IMR-90 (cell line): ENCODE measurements at regions not wholly inside any gene's neighbourhood (a gene's known extent, or its start where the extent isn't known, plus 50 kb on each side); places are given as distances from the start of the nearest gene placed in this dataset.
A peak's percentile ranks its signal among the peaks of the same experiment; 100 is the strongest.

Source experiments
- ATAC-seq: fragments of 200-7000 bp; cut with Tn5 transposase; 2 replicates; pipeline ENCODE4 v1.9.1; 2020; ENCODE audit warnings: low read depth, mild to moderate bottlenecking, moderate library complexity
- BruUV-seq: library from RNA; stranded (reverse); fragments of 400-500 nt; replicated peaks from 2 replicates; lab custom pipeline; 2021; lab: Mats Ljungman, UMichigan
- CTCF ChIA-PET: fragments of 300-600 bp; formaldehyde crosslinking; extraction: SDS; loops from one replicate; lab custom pipeline; 2021; ENCODE audit warnings: antibody characterized with exemption; lab: Yijun Ruan, JAX
- POLR2A ChIA-PET: fragments of 300-600 bp; sonication (Branson Sonifier 250); formaldehyde crosslinking; loops from one replicate; lab custom pipeline; 2022; ENCODE audit warnings: antibody characterized with exemption; ENCODE audit not compliant: unreplicated experiment; lab: Charles Lee
- DNase-seq: peaks from one replicate; pipeline ENCODE4 v3.0.0; 2013
- H2AFZ ChIP-seq: replicated peaks from 2 replicates; pipeline ENCODE3; 2013; ENCODE audit warnings: low read length, mild to moderate bottlenecking; ENCODE audit not compliant: poor library complexity
- H2AK5ac ChIP-seq: 2 replicates; pipeline ENCODE4 v1.6.1; 2013; ENCODE audit warnings: low read depth, low read length, inconsistent platforms
- H2AK9ac ChIP-seq: replicated peaks from 2 replicates; pipeline ENCODE3; 2013; ENCODE audit warnings: mild to moderate bottlenecking, low read depth, low read length, moderate library complexity; ENCODE audit not compliant: poor library complexity
- H2BK120ac ChIP-seq: 2 replicates; pipeline ENCODE4 v1.6.1; 2013; ENCODE audit warnings: low read depth, low read length, inconsistent platforms
- H2BK15ac ChIP-seq: 3 replicates; pipeline ENCODE4 v1.6.1; 2013; ENCODE audit warnings: low read depth, low read length, inconsistent platforms
- H2BK20ac ChIP-seq: 2 replicates; pipeline ENCODE4 v1.6.1; 2013; ENCODE audit warnings: low read depth, mild to moderate bottlenecking, inconsistent platforms, low read length, moderate library complexity
- H2BK5ac ChIP-seq: 2 replicates; pipeline ENCODE4 v1.6.1; 2013; ENCODE audit warnings: mild to moderate bottlenecking, low read depth, low read length, inconsistent platforms; ENCODE audit not compliant: poor library complexity, severe bottlenecking
- H3K14ac ChIP-seq: replicated peaks from 2 replicates; pipeline ENCODE4 v1.6.1; 2013; ENCODE audit warnings: low read depth, low read length, inconsistent platforms
- H3K18ac ChIP-seq: 2 replicates; pipeline ENCODE4 v1.6.1; 2013; ENCODE audit warnings: low read depth, low read length, control low read depth
- H3K23ac ChIP-seq: 2 replicates; pipeline ENCODE4 v1.6.1; 2013; ENCODE audit warnings: low read depth, low read length, inconsistent platforms
- H3K27ac ChIP-seq: 2 replicates; pipeline ENCODE4 v1.5.1; 2013; ENCODE audit warnings: mild to moderate bottlenecking, control low read depth, low read length; ENCODE audit not compliant: insufficient read depth
- H3K27me3 ChIP-seq: 2 replicates; pipeline ENCODE4 v1.6.1; 2013; ENCODE audit warnings: low read length; ENCODE audit not compliant: control insufficient read depth, insufficient read depth
- H3K36me3 ChIP-seq: 2 replicates; pipeline ENCODE4 v1.6.1; 2013; ENCODE audit warnings: low read length, mixed read lengths; ENCODE audit not compliant: control insufficient read depth, insufficient read depth
- H3K4ac ChIP-seq: 2 replicates; pipeline ENCODE4 v1.6.1; 2013; ENCODE audit warnings: low read depth, low read length, inconsistent platforms
- H3K4me1 ChIP-seq: 2 replicates; pipeline ENCODE4 v1.6.1; 2013; ENCODE audit warnings: low read length, mixed read lengths; ENCODE audit not compliant: control insufficient read depth, insufficient read depth
- H3K4me2 ChIP-seq: 2 replicates; pipeline ENCODE4 v1.6.1; 2013; ENCODE audit warnings: low read depth, mild to moderate bottlenecking, control low read depth, low read length, moderate library complexity
- H3K4me3 ChIP-seq: 2 replicates; pipeline ENCODE4 v1.5.1; 2013; ENCODE audit warnings: low read depth, mild to moderate bottlenecking, control low read depth, low read length, moderate library complexity; ENCODE audit not compliant: insufficient read depth
- H3K56ac ChIP-seq: 2 replicates; pipeline ENCODE4 v1.6.1; 2013; ENCODE audit warnings: low read length, inconsistent platforms; ENCODE audit not compliant: insufficient read depth; ENCODE audit errors: extremely low read depth
- H3K79me1 ChIP-seq, 2 experiments: 2 replicates each; pipeline ENCODE4 v1.6.1; 2013; ENCODE audit warnings: low read length in 2 of 2, inconsistent platforms in 1 of 2, low read depth in 1 of 2
- H3K9ac ChIP-seq: 2 replicates; pipeline ENCODE4 v1.6.1; 2013; ENCODE audit warnings: low read depth, low read length, control low read depth
- H3K9me1 ChIP-seq: 2 replicates; pipeline ENCODE4 v1.6.1; 2013; ENCODE audit warnings: low read length, inconsistent platforms; ENCODE audit not compliant: insufficient read depth
- H3K9me3 ChIP-seq: 2 replicates; pipeline ENCODE4 v1.6.1; 2013; ENCODE audit warnings: low read length; ENCODE audit not compliant: control insufficient read depth, insufficient read depth
- H4K20me1 ChIP-seq: 2 replicates; pipeline ENCODE4 v1.6.1; 2013; ENCODE audit warnings: low read length, inconsistent platforms; ENCODE audit not compliant: insufficient read depth
- H4K5ac ChIP-seq: 2 replicates; pipeline ENCODE4 v1.6.1; 2013; ENCODE audit warnings: mild to moderate bottlenecking, low read depth, low read length, control low read depth
- H4K8ac ChIP-seq, 2 experiments: 2 replicates each; pipeline ENCODE4 v1.6.1; 2013; ENCODE audit warnings: low read depth in 2 of 2, low read length in 2 of 2, control low read depth in 1 of 2, inconsistent platforms in 1 of 2
- H4K91ac ChIP-seq: 2 replicates; pipeline ENCODE4 v1.6.1; 2013; ENCODE audit warnings: low read depth, low read length, inconsistent platforms; ENCODE audit not compliant: insufficient read depth
- CEBPB ChIP-seq: IDR thresholded peaks from 2 replicates; pipeline ENCODE4 v1.6.1; 2012; ENCODE audit warnings: low read depth, low read length, improper control_type of control experiment
- MAFK ChIP-seq: IDR thresholded peaks from 2 replicates; pipeline ENCODE4 v1.6.1; 2012; ENCODE audit warnings: low read depth, low read length, improper control_type of control experiment
- MAZ ChIP-seq: IDR thresholded peaks from 2 replicates; pipeline ENCODE4 v1.6.1; 2012; ENCODE audit warnings: low read depth, mild to moderate bottlenecking, low read length, improper control_type of control experiment, moderate library complexity, borderline replicate concordance
- MXI1 ChIP-seq: IDR thresholded peaks from 2 replicates; pipeline ENCODE4 v1.6.1; 2012; ENCODE audit warnings: low read depth, mild to moderate bottlenecking, low read length, moderate library complexity, borderline replicate concordance
- NFE2L2 ChIP-seq: fragments of 150-350 bp; IDR thresholded peaks from 2 replicates; pipeline ENCODE4 v1.6.1; 2016; ENCODE audit warnings: low read depth, mild to moderate bottlenecking, low read length
- RFX5 ChIP-seq: IDR thresholded peaks from 2 replicates; pipeline ENCODE4 v1.8.0; 2012; ENCODE audit warnings: low read depth, mild to moderate bottlenecking, low read length, moderate library complexity
- SMC3 ChIP-seq: fragments of 150-350 bp; IDR thresholded peaks from 2 replicates; pipeline ENCODE4 v1.6.1; 2016; ENCODE audit warnings: low read depth, mild to moderate bottlenecking, antibody characterized with exemption, low read length, moderate library complexity
- WGBS, 2 experiments: methylation state at CpG; one replicate each; pipeline versions ENCODE4 v1.1.5 to v1.1.7; 2013; ENCODE audit warnings: missing lambda C conversion rate in 2 of 2; ENCODE audit not compliant: insufficient read length in 1 of 2; ENCODE audit errors: extremely low coverage in 2 of 2; 5-methylcytosine and 5-hydroxymethylcytosine counted together
- dilution Hi-C: fragments of 300-500 bp; cut with HindIII; formaldehyde crosslinking; loops from one replicate; pipeline ENCODE4 v1.14.3; 2018; ENCODE audit warnings: low sequenced_read_pairs; ENCODE audit not compliant: unreplicated experiment
- in situ Hi-C: fragments of 300-500 bp; cut with MboI; formaldehyde crosslinking; loops from 3 replicates; pipeline ENCODE4 v1.14.3; 2019; ENCODE audit warnings: low sequenced_read_pairs, inconsistent platforms, mixed read lengths
- intact Hi-C: fragments of 100-400 bp; cut with micrococcal nuclease; formaldehyde crosslinking; loops from 2 replicates; pipeline ENCODE4 v1.10.0; 2022

- in situ Hi-C loops = no loop called here
- peak; percentile 65 for ATAC-seq
- peak overlapping the region; percentile 85 for H3K4me2 ChIP-seq
Observed at GRCh38 chr3:73766599-73767381, 142.0 kb upstream of the PDZRN3 start.

More at GRCh38 chr3:73766599-73767381, 142.0 kb upstream of the PDZRN3 start:
- 0 out of 2 replicates have a peak, but pooled peaks cover 2% of the 10 kb centered on the region for H3K9me3 ChIP-seq
- peak overlapping the region; percentile 94 for H3K18ac ChIP-seq
- H3K27me3 ChIP-seq = no peaks in the 10 kb centered on the region
- peak overlapping the region; percentile 92 for H4K5ac ChIP-seq
- H4K20me1 ChIP-seq = no peaks in the 10 kb centered on the region
- intact Hi-C loops (loop anchor here (1.0 kb wide), 1 partner anchor 141 kb away; no protein-coding TSS in a partner anchor), dilution Hi-C loops (no loop called here)
- H2BK120ac ChIP-seq = peak overlapping the region; percentile 99
- peak overlapping the region; percentile 98 for H2BK5ac ChIP-seq
- peak overlapping the region; percentile 91 for H2AK9ac ChIP-seq
- peaks cover 8% of the 10 kb centered on the region for H3K4me1 ChIP-seq
- H2BK15ac ChIP-seq = peak overlapping the region; percentile 96
- POLR2A ChIA-PET = no interaction called here
- no peaks in the 10 kb centered on the region for H3K36me3 ChIP-seq
- peak overlapping the region; percentile 88 to 99 for H4K8ac ChIP-seq
- H3K4me3 ChIP-seq = peak overlapping the region; percentile 37; the same call in 1 of the 2 replicates
- H3K56ac ChIP-seq = peak overlapping the region; percentile 86
- peak overlapping the region; percentile 97 for H2AFZ ChIP-seq
- H3K27ac ChIP-seq = peak overlapping the region; percentile 99
- DNase-seq = peak; percentile 80
- H3K4ac ChIP-seq = peak overlapping the region; percentile 98
- peak overlapping the region; percentile 99 for H3K14ac ChIP-seq
- TF ChIP-seq NFE2L2 = no peak
- no peak for TF ChIP-seq SMC3
- no peak for TF ChIP-seq MAZ
- TF ChIP-seq RFX5 = no peak
- TF ChIP-seq MXI1 = no peak
- TF ChIP-seq CEBPB = 0 out of 2 replicates have a peak, but pooled peaks have one; percentile 0
- peak; percentile 46 for TF ChIP-seq MAFK
- peak overlapping the region; percentile 89 for H3K9ac ChIP-seq
- peak overlapping the region; percentile 98 for H4K91ac ChIP-seq
- CTCF ChIA-PET = interaction anchor here (0.6 kb wide), 1 partner anchor 172 kb away, joined by 3 read pairs; no protein-coding TSS in a partner anchor
- H3K79me1 ChIP-seq = no peaks in the 10 kb centered on the region
- BruUV-seq = no TSS peak
- WGBS, 2 experiments = no CpG with 5 or more reads among the region's 7 CpGs
- H2AK5ac ChIP-seq = peak overlapping the region; percentile 91; the same call in 1 of the 2 replicates
- H3K9me1 ChIP-seq = peaks cover 5% of the 10 kb centered on the region; the same call in 1 of the 2 replicates
- H3K23ac ChIP-seq = peak overlapping the region; percentile 97
- peak overlapping the region; percentile 98 for H2BK20ac ChIP-seq
